Mesenchymal stem cell (in vitro differentiated cells and primary cell): ENCODE measurements at regions not wholly inside any gene's neighbourhood (a gene's known extent, or its start where the extent isn't known, plus 50 kb on each side); places are given as distances from the start of the nearest gene placed in this dataset.
A peak's percentile ranks its signal among the peaks of the same experiment; 100 is the strongest.
"Not testable (repeated sequence)": the region's sequence is repeated elsewhere in the genome, so short reads cannot be mapped to it uniquely, and the experiment has no call there.

Experiments used
- DNase-seq: peaks from one replicate; pipeline ENCODE4 v3.0.0-alpha.2; 2013
- H2AFZ ChIP-seq: one replicate; pipeline ENCODE4 v1.6.1; 2013; ENCODE audit warnings: low read depth, mild to moderate bottlenecking, control low read depth, inconsistent platforms, low read length, moderate library complexity
- H2AK5ac ChIP-seq: 2 replicates; pipeline ENCODE4 v1.6.1; 2013; ENCODE audit warnings: low read length, moderate library complexity, mild to moderate bottlenecking, inconsistent platforms; ENCODE audit not compliant: severe bottlenecking
- H2BK120ac ChIP-seq: one replicate; pipeline ENCODE4 v1.6.1; 2013; ENCODE audit warnings: low read depth, mild to moderate bottlenecking, inconsistent platforms, low read length, moderate library complexity
- H2BK12ac ChIP-seq, 2 experiments: one replicate each; pipeline ENCODE4 v1.6.1; 2013; ENCODE audit warnings: inconsistent platforms in 2 of 2, low read length in 2 of 2, mild to moderate bottlenecking in 2 of 2, moderate library complexity in 2 of 2, control low read depth in 1 of 2
- H2BK15ac ChIP-seq: one replicate; pipeline ENCODE4 v1.6.1; 2013; ENCODE audit warnings: mild to moderate bottlenecking, low read depth, inconsistent platforms; ENCODE audit not compliant: poor library complexity, severe bottlenecking
- H2BK5ac ChIP-seq: 2 replicates; pipeline ENCODE4 v1.6.1; 2013; ENCODE audit warnings: low read depth, mild to moderate bottlenecking, low read length, control low read depth, inconsistent platforms; ENCODE audit not compliant: poor library complexity, severe bottlenecking
- H3K14ac ChIP-seq, 2 experiments: one replicate each; pipeline ENCODE4 v1.6.1; 2013; ENCODE audit warnings: inconsistent platforms in 2 of 2, low read length in 2 of 2, control low read depth in 1 of 2, mild to moderate bottlenecking in 1 of 2, moderate library complexity in 1 of 2
- H3K18ac ChIP-seq, 2 experiments: one replicate each; pipeline ENCODE4 v1.6.1; 2013; ENCODE audit warnings: inconsistent platforms in 2 of 2, low read length in 2 of 2, control low read depth in 1 of 2, low read depth in 1 of 2, mild to moderate bottlenecking in 1 of 2
- H3K23ac ChIP-seq, 2 experiments: one replicate each; pipeline ENCODE4 v1.6.1; 2013; ENCODE audit warnings: inconsistent platforms in 2 of 2, low read length in 2 of 2, mild to moderate bottlenecking in 2 of 2, moderate library complexity in 2 of 2, control low read depth in 1 of 2
- H3K27ac ChIP-seq: 2 replicates; pipeline ENCODE4 v1.5.1; 2013; ENCODE audit warnings: mild to moderate bottlenecking, moderate library complexity, low read length, control low read depth, inconsistent platforms; ENCODE audit not compliant: poor library complexity, severe bottlenecking
- H3K27me3 ChIP-seq, 2 experiments: 2 replicates each; pipeline versions ENCODE4 v1.6.1 to v1.7.0; 2013; ENCODE audit warnings: low read length in 2 of 2, mild to moderate bottlenecking in 2 of 2, moderate library complexity in 2 of 2, control low read depth in 1 of 2, inconsistent platforms in 1 of 2; ENCODE audit not compliant: control insufficient read depth in 1 of 2, insufficient read depth in 1 of 2
- H3K36me3 ChIP-seq, 2 experiments: 2 replicates each; pipeline versions ENCODE4 v1.6.1 to v1.7.0; 2013; ENCODE audit warnings: low read length in 2 of 2, control low read depth in 1 of 2, inconsistent platforms in 1 of 2, low read depth in 1 of 2, mild to moderate bottlenecking in 1 of 2; ENCODE audit not compliant: insufficient read depth in 2 of 2, control insufficient read depth in 1 of 2
- H3K4ac ChIP-seq, 2 experiments: one replicate each; pipeline ENCODE4 v1.6.1; 2013; ENCODE audit warnings: inconsistent platforms in 2 of 2, low read length in 2 of 2, mild to moderate bottlenecking in 2 of 2, moderate library complexity in 2 of 2, control low read depth in 1 of 2, low read depth in 1 of 2
- H3K4me1 ChIP-seq: 2 replicates; pipeline ENCODE4 v1.6.1; 2013; ENCODE audit warnings: low read depth, low read length, control low read depth; ENCODE audit not compliant: control insufficient read depth, insufficient read depth
- H3K4me2 ChIP-seq: 2 replicates; pipeline ENCODE4 v1.6.1; 2013; ENCODE audit warnings: low read length, mild to moderate bottlenecking, inconsistent platforms; ENCODE audit not compliant: poor library complexity, severe bottlenecking
- H3K4me3 ChIP-seq, 2 experiments: 2 replicates each; pipeline versions ENCODE4 v1.5.1 to v1.7.0; 2013; ENCODE audit warnings: low read length in 2 of 2, mild to moderate bottlenecking in 2 of 2, control low read depth in 1 of 2, low read depth in 1 of 2; ENCODE audit not compliant: insufficient read depth in 1 of 2
- H3K79me1 ChIP-seq: replicated peaks from 2 replicates; pipeline ENCODE4 v1.6.1; 2013; ENCODE audit warnings: mild to moderate bottlenecking, control low read depth, low read length, inconsistent platforms; ENCODE audit not compliant: poor library complexity, severe bottlenecking
- H3K9ac ChIP-seq: 2 replicates; pipeline ENCODE4 v1.7.0; 2013; ENCODE audit warnings: mild to moderate bottlenecking, low read length, moderate library complexity
- H3K9me3 ChIP-seq: 2 replicates; pipeline ENCODE4 v1.7.0; 2013; ENCODE audit warnings: mild to moderate bottlenecking, low read length; ENCODE audit not compliant: control insufficient read depth
- H4K8ac ChIP-seq: one replicate; pipeline ENCODE4 v1.6.1; 2013; ENCODE audit warnings: inconsistent platforms, mild to moderate bottlenecking, low read length, moderate library complexity
- H4K91ac ChIP-seq: one replicate; pipeline ENCODE4 v1.6.1; 2013; ENCODE audit warnings: mild to moderate bottlenecking, low read length, inconsistent platforms
- WGBS: methylation state at CpG from one replicate; pipeline ENCODE4 v1.1.7; 2013; ENCODE audit warnings: mixed read lengths; 5-methylcytosine and 5-hydroxymethylcytosine counted together

DNA sequence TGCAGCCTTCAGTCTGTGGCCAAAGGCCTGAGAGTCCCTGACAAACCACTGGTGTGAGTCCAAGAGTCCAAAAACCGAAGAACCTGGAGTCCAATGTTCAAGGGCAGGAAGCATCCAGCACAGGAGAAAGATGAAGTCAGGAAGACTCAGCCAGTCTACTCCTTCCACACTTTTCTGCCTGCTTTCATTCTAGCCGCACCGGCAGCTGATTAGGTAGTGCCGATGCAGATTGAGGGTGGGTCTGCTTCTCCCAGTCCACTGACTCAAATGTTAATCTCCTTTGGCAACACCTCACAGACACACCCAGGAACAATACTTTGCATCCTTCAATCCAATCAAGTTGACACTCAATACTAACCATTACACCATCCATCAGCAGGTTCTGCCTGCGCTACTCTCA lies 65.2 kb upstream of the WASF3 start:
- not testable (repeated sequence) for H2BK5ac ChIP-seq, H3K9ac ChIP-seq, H3K23ac ChIP-seq, H2AFZ ChIP-seq, H4K8ac ChIP-seq, H2BK15ac ChIP-seq, DNase-seq, H3K9me3 ChIP-seq, H3K14ac ChIP-seq, H3K27ac ChIP-seq, H2BK120ac ChIP-seq, H3K79me1 ChIP-seq, H3K4ac ChIP-seq, H3K36me3 ChIP-seq, H4K91ac ChIP-seq, H3K4me3 ChIP-seq, H3K18ac ChIP-seq, H2BK12ac ChIP-seq, H2AK5ac ChIP-seq, H3K4me2 ChIP-seq, H3K4me1 ChIP-seq
- H3K27me3 ChIP-seq = peaks cover 10 to 14% of the 10 kb centered on the region in 2 experiments
- WGBS = 94% methylated on average over 5 of the region's 5 CpGs

DNA sequence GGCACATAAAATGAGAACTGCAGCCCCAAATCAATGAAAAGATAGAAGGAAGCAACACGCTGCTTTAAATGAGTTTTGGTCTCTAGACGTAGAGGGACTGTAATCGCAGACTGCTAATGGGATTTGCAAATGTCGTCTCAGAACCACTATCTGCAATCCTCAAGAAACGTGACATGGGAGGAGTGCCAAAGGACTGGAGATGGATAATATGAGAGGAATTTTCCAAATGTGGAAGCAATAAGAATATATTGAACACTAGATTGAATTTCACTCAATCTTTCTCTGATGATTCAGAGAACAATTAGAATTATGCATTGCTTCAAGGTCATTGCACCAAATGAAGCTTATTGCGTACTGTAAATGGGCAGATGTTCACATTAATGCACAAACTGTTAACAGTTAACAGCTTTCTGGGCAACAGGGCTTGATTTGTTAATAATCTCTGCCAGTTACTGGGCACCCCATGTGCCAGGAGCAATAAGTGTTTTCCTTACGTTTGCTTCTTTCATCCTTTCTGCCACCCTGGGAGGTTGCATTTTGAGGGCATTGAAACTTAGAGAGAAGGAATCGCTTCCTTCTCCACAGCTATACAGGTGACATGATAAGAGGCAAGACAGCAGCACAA lies 62.8 kb upstream of the WASF3 start:
- H2AFZ ChIP-seq = no peak overlapping the region
- 84% methylated on average over 7 of the region's 8 CpGs for WGBS
- no peak overlapping the region for H3K27ac ChIP-seq
- H3K18ac ChIP-seq = no peak overlapping the region
- H3K23ac ChIP-seq = no peak overlapping the region
- H3K4me3 ChIP-seq = no peak overlapping the region
- no peak overlapping the region for H3K4me2 ChIP-seq
- H2BK5ac ChIP-seq = no peak overlapping the region
- no peak overlapping the region for H2BK12ac ChIP-seq
- H4K8ac ChIP-seq = no peak overlapping the region
- DNase-seq = no peak
- no peak overlapping the region for H2AK5ac ChIP-seq
- H3K79me1 ChIP-seq = no peaks in the 10 kb centered on the region
- peaks cover 12% of the 10 kb centered on the region for H3K4me1 ChIP-seq
- no peak overlapping the region for H3K4ac ChIP-seq
- H4K91ac ChIP-seq = no peak overlapping the region
- no peak overlapping the region for H2BK120ac ChIP-seq
- H3K36me3 ChIP-seq = no peaks in the 10 kb centered on the region
- no peak overlapping the region for H3K9ac ChIP-seq
- H2BK15ac ChIP-seq = no peak overlapping the region
- no peak overlapping the region for H3K14ac ChIP-seq
- H3K27me3 ChIP-seq = peaks cover 0 to 10% of the 10 kb centered on the region in 2 experiments
- no peaks in the 10 kb centered on the region for H3K9me3 ChIP-seq

DNA sequence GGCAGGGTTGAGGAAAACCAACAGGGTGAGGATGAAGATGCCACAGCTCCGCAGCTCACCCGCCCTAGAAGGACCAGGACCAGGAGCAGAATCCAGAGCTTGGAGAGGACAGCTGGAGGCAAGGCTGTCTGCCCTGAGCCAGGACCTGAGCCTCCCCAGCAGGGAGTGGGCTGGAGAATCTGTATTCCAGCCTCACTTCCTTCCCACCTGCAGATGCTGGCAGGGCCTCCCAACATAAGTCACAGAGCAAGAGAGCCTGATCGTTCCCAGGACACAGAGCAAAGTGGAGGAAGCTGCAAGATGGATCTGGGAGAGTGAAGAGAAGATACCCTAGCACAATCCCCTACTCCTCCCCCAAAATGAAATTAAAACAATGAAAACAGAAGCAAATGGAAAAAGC lies 61.7 kb upstream of the WASF3 start:
- H2BK120ac ChIP-seq = no peak overlapping the region
- H3K27me3 ChIP-seq = peaks cover 0 to 4% of the 10 kb centered on the region in 2 experiments
- no peak overlapping the region for H3K18ac ChIP-seq
- no peak overlapping the region for H2BK12ac ChIP-seq
- H4K91ac ChIP-seq = no peak overlapping the region
- H2BK15ac ChIP-seq = no peak overlapping the region
- H4K8ac ChIP-seq = no peak overlapping the region
- H3K36me3 ChIP-seq = no peaks in the 10 kb centered on the region
- H3K23ac ChIP-seq = no peak overlapping the region
- H2BK5ac ChIP-seq = no peak overlapping the region
- H3K27ac ChIP-seq = no peak overlapping the region
- no peak overlapping the region for H3K4me3 ChIP-seq
- peak overlapping the region; percentile 25 for H3K9ac ChIP-seq
- H3K4me1 ChIP-seq = peaks cover 12% of the 10 kb centered on the region
- H2AFZ ChIP-seq = no peak overlapping the region
- no peak overlapping the region for H3K4me2 ChIP-seq
- H3K4ac ChIP-seq = no peak overlapping the region
- no peak for DNase-seq
- no peak overlapping the region for H2AK5ac ChIP-seq
- 91% methylated on average over 2 of the region's 3 CpGs for WGBS
- H3K9me3 ChIP-seq = no peaks in the 10 kb centered on the region
- no peak overlapping the region for H3K14ac ChIP-seq
- H3K79me1 ChIP-seq = no peaks in the 10 kb centered on the region

DNA sequence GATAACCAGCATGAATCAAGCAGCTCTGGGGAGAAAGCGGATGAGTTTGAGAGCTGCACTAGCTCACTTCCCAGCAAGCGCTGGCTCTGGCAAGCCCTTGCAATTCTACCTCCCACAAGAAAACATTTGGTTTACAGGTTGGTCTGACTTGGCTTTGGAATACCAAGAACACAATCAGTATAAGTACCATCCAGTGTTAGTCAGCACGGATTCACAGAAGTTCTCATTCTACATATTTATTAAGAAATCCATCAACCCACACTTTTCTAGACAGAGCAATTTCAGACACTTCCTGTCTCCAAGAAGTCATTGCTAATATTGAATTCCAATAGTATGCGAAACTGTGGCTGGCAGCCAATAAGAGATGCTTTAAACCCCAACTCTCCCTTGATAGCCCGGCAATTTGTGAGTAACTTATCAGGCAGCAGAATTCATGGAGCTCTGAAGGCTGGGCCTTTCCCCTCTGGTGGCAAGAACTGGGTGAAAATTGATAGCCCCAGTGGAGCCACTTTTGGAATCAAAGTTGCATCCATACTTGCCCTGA lies 59.4 kb upstream of the WASF3 start:
- H3K79me1 ChIP-seq = no peaks in the 10 kb centered on the region
- peak overlapping the region in 1 of 2 experiments; percentile 53 for H3K4me3 ChIP-seq
- no peak overlapping the region for H2BK15ac ChIP-seq
- no peak overlapping the region for H3K4ac ChIP-seq
- H4K91ac ChIP-seq = no peak overlapping the region
- H3K23ac ChIP-seq = no peak overlapping the region
- peak; percentile 36 for DNase-seq
- H3K9me3 ChIP-seq = no peaks in the 10 kb centered on the region
- H4K8ac ChIP-seq = no peak overlapping the region
- H2AFZ ChIP-seq = no peak overlapping the region
- no peak overlapping the region for H2BK120ac ChIP-seq
- H3K27me3 ChIP-seq = peaks cover 0 to 4% of the 10 kb centered on the region in 2 experiments
- WGBS = 77% methylated on average over 5 of the region's 5 CpGs
- H3K14ac ChIP-seq = no peak overlapping the region
- H3K36me3 ChIP-seq = no peaks in the 10 kb centered on the region
- peak overlapping the region; percentile 47 for H3K9ac ChIP-seq
- peaks cover 15% of the 10 kb centered on the region for H3K4me1 ChIP-seq
- no peak overlapping the region for H3K4me2 ChIP-seq
- no peak overlapping the region for H3K18ac ChIP-seq
- H2BK12ac ChIP-seq = no peak overlapping the region
- H2AK5ac ChIP-seq = no peak overlapping the region
- H3K27ac ChIP-seq = no peak overlapping the region
- no peak overlapping the region for H2BK5ac ChIP-seq
